ENCODE measurements at regions not wholly inside any gene's neighbourhood (a gene's known extent, or its start where the extent isn't known, plus 50 kb on each side); places are given as distances from the start of the nearest gene placed in this dataset.

DNA sequence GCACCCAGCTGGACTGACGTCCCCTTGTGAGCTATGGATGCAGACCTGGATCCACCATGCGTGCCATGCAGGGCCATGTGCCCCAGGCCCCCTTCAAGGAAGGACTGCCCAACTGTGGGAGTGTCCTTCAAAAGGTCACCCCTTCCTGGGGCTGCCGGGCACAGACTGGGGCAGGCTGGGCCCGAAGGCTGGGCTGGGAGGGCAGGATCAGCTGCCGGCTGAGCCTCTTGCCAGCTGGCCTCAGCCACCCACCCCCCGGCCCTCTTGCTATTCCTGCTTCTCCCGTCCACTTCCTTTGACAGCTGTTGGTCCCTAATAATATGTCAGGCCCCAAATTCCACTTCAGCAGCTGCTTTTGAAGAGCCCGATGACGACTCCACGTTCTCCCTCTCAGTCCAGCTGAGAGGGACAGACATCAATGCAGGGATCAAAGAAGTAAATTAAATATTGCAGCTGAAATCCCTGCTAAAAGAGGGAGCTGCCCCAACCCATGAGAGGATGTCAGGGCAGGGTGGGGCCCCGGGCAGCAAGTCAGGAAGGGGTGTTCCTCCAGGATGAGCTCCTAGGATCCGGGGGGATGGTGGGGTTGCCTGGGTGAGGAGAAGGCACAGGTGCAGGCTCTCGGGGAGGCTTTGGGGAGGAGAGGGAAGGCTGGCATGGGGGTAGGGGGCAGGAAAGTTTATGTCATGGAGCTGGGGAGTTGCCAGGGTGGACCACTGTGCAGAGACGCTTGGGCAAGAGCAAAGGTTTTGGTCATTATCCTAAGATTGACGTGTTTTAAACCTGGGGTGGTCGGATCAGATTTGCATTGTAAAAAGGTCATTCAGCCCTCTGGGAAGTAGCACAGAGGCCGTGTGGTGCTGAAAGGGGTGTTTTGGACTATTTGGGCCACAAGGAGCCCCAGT, 185.0 kb downstream of the ANKRD60 start:
- TF ChIP-seq, protein P1, sequence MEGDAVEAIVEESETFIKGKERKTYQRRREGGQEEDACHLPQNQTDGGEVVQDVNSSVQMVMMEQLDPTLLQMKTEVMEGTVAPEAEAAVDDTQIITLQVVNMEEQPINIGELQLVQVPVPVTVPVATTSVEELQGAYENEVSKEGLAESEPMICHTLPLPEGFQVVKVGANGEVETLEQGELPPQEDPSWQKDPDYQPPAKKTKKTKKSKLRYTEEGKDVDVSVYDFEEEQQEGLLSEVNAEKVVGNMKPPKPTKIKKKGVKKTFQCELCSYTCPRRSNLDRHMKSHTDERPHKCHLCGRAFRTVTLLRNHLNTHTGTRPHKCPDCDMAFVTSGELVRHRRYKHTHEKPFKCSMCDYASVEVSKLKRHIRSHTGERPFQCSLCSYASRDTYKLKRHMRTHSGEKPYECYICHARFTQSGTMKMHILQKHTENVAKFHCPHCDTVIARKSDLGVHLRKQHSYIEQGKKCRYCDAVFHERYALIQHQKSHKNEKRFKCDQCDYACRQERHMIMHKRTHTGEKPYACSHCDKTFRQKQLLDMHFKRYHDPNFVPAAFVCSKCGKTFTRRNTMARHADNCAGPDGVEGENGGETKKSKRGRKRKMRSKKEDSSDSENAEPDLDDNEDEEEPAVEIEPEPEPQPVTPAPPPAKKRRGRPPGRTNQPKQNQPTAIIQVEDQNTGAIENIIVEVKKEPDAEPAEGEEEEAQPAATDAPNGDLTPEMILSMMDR (IDR thresholded peaks at IDR 0.05; ENCODE audit: control extremely low read depth in 1 of 3, insufficient read depth in 1 of 3, low read depth in 1 of 3, low read length in 3 of 3), result no peak
- TF ChIP-seq, protein P2, sequence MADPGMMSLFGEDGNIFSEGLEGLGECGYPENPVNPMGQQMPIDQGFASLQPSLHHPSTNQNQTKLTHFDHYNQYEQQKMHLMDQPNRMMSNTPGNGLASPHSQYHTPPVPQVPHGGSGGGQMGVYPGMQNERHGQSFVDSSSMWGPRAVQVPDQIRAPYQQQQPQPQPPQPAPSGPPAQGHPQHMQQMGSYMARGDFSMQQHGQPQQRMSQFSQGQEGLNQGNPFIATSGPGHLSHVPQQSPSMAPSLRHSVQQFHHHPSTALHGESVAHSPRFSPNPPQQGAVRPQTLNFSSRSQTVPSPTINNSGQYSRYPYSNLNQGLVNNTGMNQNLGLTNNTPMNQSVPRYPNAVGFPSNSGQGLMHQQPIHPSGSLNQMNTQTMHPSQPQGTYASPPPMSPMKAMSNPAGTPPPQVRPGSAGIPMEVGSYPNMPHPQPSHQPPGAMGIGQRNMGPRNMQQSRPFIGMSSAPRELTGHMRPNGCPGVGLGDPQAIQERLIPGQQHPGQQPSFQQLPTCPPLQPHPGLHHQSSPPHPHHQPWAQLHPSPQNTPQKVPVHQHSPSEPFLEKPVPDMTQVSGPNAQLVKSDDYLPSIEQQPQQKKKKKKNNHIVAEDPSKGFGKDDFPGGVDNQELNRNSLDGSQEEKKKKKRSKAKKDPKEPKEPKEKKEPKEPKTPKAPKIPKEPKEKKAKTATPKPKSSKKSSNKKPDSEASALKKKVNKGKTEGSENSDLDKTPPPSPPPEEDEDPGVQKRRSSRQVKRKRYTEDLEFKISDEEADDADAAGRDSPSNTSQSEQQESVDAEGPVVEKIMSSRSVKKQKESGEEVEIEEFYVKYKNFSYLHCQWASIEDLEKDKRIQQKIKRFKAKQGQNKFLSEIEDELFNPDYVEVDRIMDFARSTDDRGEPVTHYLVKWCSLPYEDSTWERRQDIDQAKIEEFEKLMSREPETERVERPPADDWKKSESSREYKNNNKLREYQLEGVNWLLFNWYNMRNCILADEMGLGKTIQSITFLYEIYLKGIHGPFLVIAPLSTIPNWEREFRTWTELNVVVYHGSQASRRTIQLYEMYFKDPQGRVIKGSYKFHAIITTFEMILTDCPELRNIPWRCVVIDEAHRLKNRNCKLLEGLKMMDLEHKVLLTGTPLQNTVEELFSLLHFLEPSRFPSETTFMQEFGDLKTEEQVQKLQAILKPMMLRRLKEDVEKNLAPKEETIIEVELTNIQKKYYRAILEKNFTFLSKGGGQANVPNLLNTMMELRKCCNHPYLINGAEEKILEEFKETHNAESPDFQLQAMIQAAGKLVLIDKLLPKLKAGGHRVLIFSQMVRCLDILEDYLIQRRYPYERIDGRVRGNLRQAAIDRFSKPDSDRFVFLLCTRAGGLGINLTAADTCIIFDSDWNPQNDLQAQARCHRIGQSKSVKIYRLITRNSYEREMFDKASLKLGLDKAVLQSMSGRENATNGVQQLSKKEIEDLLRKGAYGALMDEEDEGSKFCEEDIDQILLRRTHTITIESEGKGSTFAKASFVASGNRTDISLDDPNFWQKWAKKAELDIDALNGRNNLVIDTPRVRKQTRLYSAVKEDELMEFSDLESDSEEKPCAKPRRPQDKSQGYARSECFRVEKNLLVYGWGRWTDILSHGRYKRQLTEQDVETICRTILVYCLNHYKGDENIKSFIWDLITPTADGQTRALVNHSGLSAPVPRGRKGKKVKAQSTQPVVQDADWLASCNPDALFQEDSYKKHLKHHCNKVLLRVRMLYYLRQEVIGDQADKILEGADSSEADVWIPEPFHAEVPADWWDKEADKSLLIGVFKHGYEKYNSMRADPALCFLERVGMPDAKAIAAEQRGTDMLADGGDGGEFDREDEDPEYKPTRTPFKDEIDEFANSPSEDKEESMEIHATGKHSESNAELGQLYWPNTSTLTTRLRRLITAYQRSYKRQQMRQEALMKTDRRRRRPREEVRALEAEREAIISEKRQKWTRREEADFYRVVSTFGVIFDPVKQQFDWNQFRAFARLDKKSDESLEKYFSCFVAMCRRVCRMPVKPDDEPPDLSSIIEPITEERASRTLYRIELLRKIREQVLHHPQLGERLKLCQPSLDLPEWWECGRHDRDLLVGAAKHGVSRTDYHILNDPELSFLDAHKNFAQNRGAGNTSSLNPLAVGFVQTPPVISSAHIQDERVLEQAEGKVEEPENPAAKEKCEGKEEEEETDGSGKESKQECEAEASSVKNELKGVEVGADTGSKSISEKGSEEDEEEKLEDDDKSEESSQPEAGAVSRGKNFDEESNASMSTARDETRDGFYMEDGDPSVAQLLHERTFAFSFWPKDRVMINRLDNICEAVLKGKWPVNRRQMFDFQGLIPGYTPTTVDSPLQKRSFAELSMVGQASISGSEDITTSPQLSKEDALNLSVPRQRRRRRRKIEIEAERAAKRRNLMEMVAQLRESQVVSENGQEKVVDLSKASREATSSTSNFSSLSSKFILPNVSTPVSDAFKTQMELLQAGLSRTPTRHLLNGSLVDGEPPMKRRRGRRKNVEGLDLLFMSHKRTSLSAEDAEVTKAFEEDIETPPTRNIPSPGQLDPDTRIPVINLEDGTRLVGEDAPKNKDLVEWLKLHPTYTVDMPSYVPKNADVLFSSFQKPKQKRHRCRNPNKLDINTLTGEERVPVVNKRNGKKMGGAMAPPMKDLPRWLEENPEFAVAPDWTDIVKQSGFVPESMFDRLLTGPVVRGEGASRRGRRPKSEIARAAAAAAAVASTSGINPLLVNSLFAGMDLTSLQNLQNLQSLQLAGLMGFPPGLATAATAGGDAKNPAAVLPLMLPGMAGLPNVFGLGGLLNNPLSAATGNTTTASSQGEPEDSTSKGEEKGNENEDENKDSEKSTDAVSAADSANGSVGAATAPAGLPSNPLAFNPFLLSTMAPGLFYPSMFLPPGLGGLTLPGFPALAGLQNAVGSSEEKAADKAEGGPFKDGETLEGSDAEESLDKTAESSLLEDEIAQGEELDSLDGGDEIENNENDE (IDR thresholded peaks at IDR 0.05; ENCODE audit: insufficient replicate concordance, low read length), result no peak
- TF ChIP-seq TAF7 (optimal IDR thresholded peaks at IDR 0.05; ENCODE audit: borderline replicate concordance, low read depth, low read length), result no peak

All from H1 (cell line).